Suppressor macrophage (primary cell): ENCODE measurements at regions not wholly inside any gene's neighbourhood (a gene's known extent, or its start where the extent isn't known, plus 50 kb on each side); places are given as distances from the start of the nearest gene placed in this dataset.
"Not testable (repeated sequence)": the region's sequence is repeated elsewhere in the genome, so short reads cannot be mapped to it uniquely, and the experiment has no call there.

Experiments used
- DNase-seq, 4 experiments: peaks; one replicate each; pipeline ENCODE4 v3.0.0-alpha.2; 2020 to 2022

- peak in 3 of 4 experiments; percentile 4 to 5 (median 5) for DNase-seq
These were observed 149.2 kb upstream of the ARRDC3 start for GRCh38 chr5:91532281-91532680.

- no peak for DNase-seq
These were observed 145.7 kb upstream of the ARRDC3 start for GRCh38 chr5:91528831-91529230.

- DNase-seq: no peak
These were observed 138.7 kb upstream of the ARRDC3 start for GRCh38 chr5:91521785-91522184.

GRCh38 chr5:91521334-91521733, 138.2 kb upstream of the ARRDC3 start:
- no peak for DNase-seq

- no peak for DNase-seq
These were observed 131.3 kb upstream of the ARRDC3 start for GRCh38 chr5:91514400-91514799.

GRCh38 chr5:91503321-91503720, 120.2 kb upstream of the ARRDC3 start:
- no peak for DNase-seq

- DNase-seq: no peak
These were observed 117.6 kb upstream of the ARRDC3 start for GRCh38 chr5:91500758-91501157.

- DNase-seq: peak; percentile 23 to 76 (median 46)
These were observed 116.9 kb upstream of the ARRDC3 start for GRCh38 chr5:91499943-91500531.

- DNase-seq: no peak
These were observed 112.6 kb upstream of the ARRDC3 start for GRCh38 chr5:91495699-91496098.

- DNase-seq: peak in 2 of 4 experiments; percentile 14 to 25
These were observed 111.4 kb upstream of the ARRDC3 start for GRCh38 chr5:91494447-91494996.

GRCh38 chr5:91493086-91493485, 110.0 kb upstream of the ARRDC3 start:
- DNase-seq: peak; percentile 36 to 67 (median 51)

GRCh38 chr5:91491229-91491628, 108.1 kb upstream of the ARRDC3 start:
- DNase-seq: no peak

GRCh38 chr5:91490316-91490715, 107.2 kb upstream of the ARRDC3 start:
- DNase-seq: no peak

- DNase-seq: no peak
These were observed 104.3 kb upstream of the ARRDC3 start for GRCh38 chr5:91487420-91487819.

GRCh38 chr5:91486638-91487037, 103.5 kb upstream of the ARRDC3 start:
- DNase-seq: peak; percentile 25 to 71 (median 44)

- DNase-seq: no peak
These were observed 101.5 kb upstream of the ARRDC3 start for GRCh38 chr5:91484662-91485061.

- not testable (repeated sequence) for DNase-seq
These were observed 96.3 kb upstream of the ARRDC3 start for GRCh38 chr5:91479376-91479775.

GRCh38 chr5:91478096-91478495, 95.0 kb upstream of the ARRDC3 start:
- DNase-seq: no peak

- peak in 1 of 4 experiments; percentile 10 for DNase-seq
These were observed 94.3 kb upstream of the ARRDC3 start for GRCh38 chr5:91477408-91477807.

- no peak for DNase-seq
These were observed 91.1 kb upstream of the ARRDC3 start for GRCh38 chr5:91474201-91474600.

- no peak for DNase-seq
These were observed 89.5 kb upstream of the ARRDC3 start for GRCh38 chr5:91472631-91473030.

- DNase-seq: peak; percentile 73 to 90 (median 81)
These were observed 86.5 kb upstream of the ARRDC3 start for GRCh38 chr5:91469517-91470165.

GRCh38 chr5:91468651-91469422, 85.7 kb upstream of the ARRDC3 start:
- DNase-seq: peak; percentile 31 to 71 (median 52)
